Liver (tissue), 8 donors: ENCODE measurements at regions not wholly inside any gene's neighbourhood (a gene's known extent, or its start where the extent isn't known, plus 50 kb on each side); places are given as distances from the start of the nearest gene placed in this dataset.

Experiments
- DNase-seq: peaks from one replicate; pipeline ENCODE4 v3.0.0-alpha.2; 2017; ENCODE audit warnings: low spot score
- H3K27ac ChIP-seq, 2 donors: one replicate each; pipeline ENCODE4 v1.7.0; 2013; ENCODE audit warnings: inconsistent platforms in 2 of 2, low read length in 2 of 2, control low read depth in 1 of 2, low read depth in 1 of 2, mild to moderate bottlenecking in 1 of 2
- H3K27me3 ChIP-seq, 4 donors: one replicate each; pipeline versions ENCODE4 v1.6.1 to v1.7.0; 2013; ENCODE audit warnings: low read length in 3 of 4, inconsistent platforms in 1 of 4, mild to moderate bottlenecking in 1 of 4, moderate library complexity in 1 of 4; ENCODE audit not compliant: control insufficient read depth in 4 of 4, insufficient read depth in 4 of 4
- H3K36me3 ChIP-seq, 4 donors: one replicate each; pipeline versions ENCODE4 v1.6.1 to v1.7.0; 2013; ENCODE audit warnings: low read length in 3 of 4, mild to moderate bottlenecking in 3 of 4, low read depth in 1 of 4, moderate library complexity in 1 of 4; ENCODE audit not compliant: control insufficient read depth in 4 of 4, insufficient read depth in 3 of 4
- H3K4me1 ChIP-seq, 4 donors: one replicate each; pipeline versions ENCODE4 v1.6.1 to v1.7.0; 2013; ENCODE audit warnings: low read length in 3 of 4, mild to moderate bottlenecking in 3 of 4, moderate library complexity in 1 of 4; ENCODE audit not compliant: control insufficient read depth in 4 of 4, insufficient read depth in 4 of 4
- H3K4me3 ChIP-seq, 3 donors: one replicate each; pipeline versions ENCODE4 v1.6.1 to v1.7.0; 2013; ENCODE audit warnings: low read length in 3 of 3, control low read depth in 1 of 3, low read depth in 1 of 3, mild to moderate bottlenecking in 1 of 3
- H3K9ac ChIP-seq, 2 donors: one replicate each; pipeline ENCODE4 v1.7.0; 2013; ENCODE audit warnings: low read length in 2 of 2, mild to moderate bottlenecking in 2 of 2, moderate library complexity in 2 of 2, control low read depth in 1 of 2, low read depth in 1 of 2
- H3K9me3 ChIP-seq, 4 donors: one replicate each; pipeline versions ENCODE4 v1.6.1 to v1.7.0; 2013; ENCODE audit warnings: low read length in 3 of 4; ENCODE audit not compliant: control insufficient read depth in 4 of 4
- ATF3 ChIP-seq: IDR thresholded peaks from 2 replicates; pipeline ENCODE4 v1.6.1; 2016; ENCODE audit warnings: antibody characterized with exemption
- CTCF ChIP-seq: fragments of 150-350 bp; IDR thresholded peaks from 2 replicates; pipeline ENCODE4 v1.5.1; 2017; ENCODE audit warnings: improper control_type of control experiment, low read depth, low read length; ENCODE audit not compliant: missing input control
- EGR1 ChIP-seq, 2 donors: IDR thresholded peaks; 2 replicates each; pipeline ENCODE4 v1.6.1; 2016 to 2018; ENCODE audit warnings: antibody characterized with exemption in 2 of 2, low read depth in 2 of 2
- FOXA1 ChIP-seq: IDR thresholded peaks from 2 replicates; pipeline ENCODE4 v1.6.1; 2016; ENCODE audit warnings: antibody characterized with exemption
- FOXA2 ChIP-seq: IDR thresholded peaks from 2 replicates; pipeline ENCODE4 v1.6.1; 2016; ENCODE audit warnings: antibody characterized with exemption
- GABPA ChIP-seq, 2 donors: IDR thresholded peaks in 1 of 2; conservative IDR thresholded peaks in 1 of 2; 2 replicates each; pipeline ENCODE4 v1.6.1; 2016; ENCODE audit warnings: antibody characterized with exemption in 2 of 2, mild to moderate bottlenecking in 1 of 2, moderate library complexity in 1 of 2
- HNF4A ChIP-seq, 2 donors: conservative IDR thresholded peaks; 2 replicates each; pipeline ENCODE4 v1.6.1; 2016; ENCODE audit warnings: antibody characterized with exemption in 2 of 2, mild to moderate bottlenecking in 2 of 2
- HNF4G ChIP-seq: IDR thresholded peaks from 2 replicates; pipeline ENCODE4 v1.6.1; 2016; ENCODE audit warnings: antibody characterized with exemption
- JUND ChIP-seq, 2 donors: IDR thresholded peaks; 2 replicates each; pipeline ENCODE4 v1.6.1; 2016; ENCODE audit warnings: antibody characterized with exemption in 2 of 2
- NR2F2 ChIP-seq: IDR thresholded peaks from 2 replicates; pipeline ENCODE4 v1.6.1; 2016; ENCODE audit warnings: antibody characterized with exemption
- RAD21 ChIP-seq, 2 donors: IDR thresholded peaks; 2 replicates each; pipeline ENCODE4 v1.6.1; 2016; ENCODE audit warnings: antibody characterized with exemption in 2 of 2, mild to moderate bottlenecking in 2 of 2
- RXRA ChIP-seq, 2 donors: IDR thresholded peaks; 2 replicates each; pipeline ENCODE4 v1.6.1; 2017 to 2018; ENCODE audit warnings: antibody characterized with exemption in 2 of 2, mild to moderate bottlenecking in 1 of 2
- SP1 ChIP-seq: IDR thresholded peaks from 2 replicates; pipeline ENCODE4 v1.6.1; 2018; ENCODE audit warnings: antibody characterized with exemption, mild to moderate bottlenecking
- TAF1 ChIP-seq: conservative IDR thresholded peaks from 2 replicates; pipeline ENCODE4 v1.6.1; 2016; ENCODE audit warnings: antibody characterized with exemption, mild to moderate bottlenecking
- YY1 ChIP-seq: IDR thresholded peaks from 2 replicates; pipeline ENCODE4 v1.6.1; 2016; ENCODE audit warnings: antibody characterized with exemption, mild to moderate bottlenecking
- ZBTB33 ChIP-seq: IDR thresholded peaks from 2 replicates; pipeline ENCODE4 v1.6.1; 2016; ENCODE audit warnings: antibody characterized with exemption
- WGBS: extraction: QIAGEN DNeasy Blood & Tissue Kit; methylation state at CpG from one replicate; pipeline ENCODE4 v1.1.7; 2013; 5-methylcytosine and 5-hydroxymethylcytosine counted together
- TF ChIP-seq, protein P1 (sequence below): IDR thresholded peaks from 2 replicates; pipeline ENCODE4 v1.6.1; 2016; ENCODE audit warnings: antibody characterized with exemption, mild to moderate bottlenecking
- TF ChIP-seq, protein P2 (sequence below): IDR thresholded peaks from 2 replicates; pipeline ENCODE4 v1.6.1; 2016; ENCODE audit warnings: antibody characterized with exemption
- donor health status: healthy.
- donor health status: healthy.
- donor health status: healthy.
- donor health status: healthy.
- donor health status: healthy.

- TF ChIP-seq EGR1 (IDR thresholded peaks at IDR 0.05; ENCODE audit: low read depth in 2 of 2) (no peak), RXRA (IDR thresholded peaks at IDR 0.05) (no peak), ZBTB33 (no peak), RAD21 (IDR thresholded peaks at IDR 0.05) (no peak), NR2F2 (no peak), SP1 (no peak), FOXA2 (no peak), TAF1 (no peak), GABPA (IDR thresholded peaks at IDR 0.05 in 1 of 2, conservative IDR thresholded peaks at IDR 0.05 in 1 of 2) (no peak), JUND (IDR thresholded peaks at IDR 0.05) (no peak), ATF3 (no peak), HNF4G (no peak), HNF4A (conservative IDR thresholded peaks at IDR 0.05) (no peak), CTCF (no peak), YY1 (no peak), FOXA1 (no peak)
- TF ChIP-seq, protein P1, sequence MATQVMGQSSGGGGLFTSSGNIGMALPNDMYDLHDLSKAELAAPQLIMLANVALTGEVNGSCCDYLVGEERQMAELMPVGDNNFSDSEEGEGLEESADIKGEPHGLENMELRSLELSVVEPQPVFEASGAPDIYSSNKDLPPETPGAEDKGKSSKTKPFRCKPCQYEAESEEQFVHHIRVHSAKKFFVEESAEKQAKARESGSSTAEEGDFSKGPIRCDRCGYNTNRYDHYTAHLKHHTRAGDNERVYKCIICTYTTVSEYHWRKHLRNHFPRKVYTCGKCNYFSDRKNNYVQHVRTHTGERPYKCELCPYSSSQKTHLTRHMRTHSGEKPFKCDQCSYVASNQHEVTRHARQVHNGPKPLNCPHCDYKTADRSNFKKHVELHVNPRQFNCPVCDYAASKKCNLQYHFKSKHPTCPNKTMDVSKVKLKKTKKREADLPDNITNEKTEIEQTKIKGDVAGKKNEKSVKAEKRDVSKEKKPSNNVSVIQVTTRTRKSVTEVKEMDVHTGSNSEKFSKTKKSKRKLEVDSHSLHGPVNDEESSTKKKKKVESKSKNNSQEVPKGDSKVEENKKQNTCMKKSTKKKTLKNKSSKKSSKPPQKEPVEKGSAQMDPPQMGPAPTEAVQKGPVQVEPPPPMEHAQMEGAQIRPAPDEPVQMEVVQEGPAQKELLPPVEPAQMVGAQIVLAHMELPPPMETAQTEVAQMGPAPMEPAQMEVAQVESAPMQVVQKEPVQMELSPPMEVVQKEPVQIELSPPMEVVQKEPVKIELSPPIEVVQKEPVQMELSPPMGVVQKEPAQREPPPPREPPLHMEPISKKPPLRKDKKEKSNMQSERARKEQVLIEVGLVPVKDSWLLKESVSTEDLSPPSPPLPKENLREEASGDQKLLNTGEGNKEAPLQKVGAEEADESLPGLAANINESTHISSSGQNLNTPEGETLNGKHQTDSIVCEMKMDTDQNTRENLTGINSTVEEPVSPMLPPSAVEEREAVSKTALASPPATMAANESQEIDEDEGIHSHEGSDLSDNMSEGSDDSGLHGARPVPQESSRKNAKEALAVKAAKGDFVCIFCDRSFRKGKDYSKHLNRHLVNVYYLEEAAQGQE: no peak
- TF ChIP-seq, protein P2, sequence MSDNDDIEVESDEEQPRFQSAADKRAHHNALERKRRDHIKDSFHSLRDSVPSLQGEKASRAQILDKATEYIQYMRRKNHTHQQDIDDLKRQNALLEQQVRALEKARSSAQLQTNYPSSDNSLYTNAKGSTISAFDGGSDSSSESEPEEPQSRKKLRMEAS: no peak
- WGBS: 87% methylated on average over 1 of the region's 1 CpG
- no peaks in the 10 kb centered on the region for H3K36me3 ChIP-seq
- H3K27ac ChIP-seq: no peak overlapping the region
- no peak for DNase-seq
- H3K9me3 ChIP-seq: no peaks in the 10 kb centered on the region
- no peak overlapping the region for H3K9ac ChIP-seq
- H3K27me3 ChIP-seq: no peaks in the 10 kb centered on the region
- no peaks in the 10 kb centered on the region for H3K4me1 ChIP-seq
- no peak overlapping the region for H3K4me3 ChIP-seq
These were observed 83.6 kb downstream of the LSM3 start for GRCh38 chr3:14262212-14262611.

- WGBS: 64% methylated on average over 3 of the region's 3 CpGs
- H3K9me3 ChIP-seq: no peaks in the 10 kb centered on the region
- no peak for TF ChIP-seq ATF3
- TF ChIP-seq NR2F2: no peak
- TF ChIP-seq FOXA2: no peak
- no peak for TF ChIP-seq RXRA (IDR thresholded peaks at IDR 0.05)
- TF ChIP-seq RAD21 (IDR thresholded peaks at IDR 0.05): no peak
- no peak for TF ChIP-seq YY1
- TF ChIP-seq HNF4A (conservative IDR thresholded peaks at IDR 0.05): no peak
- TF ChIP-seq ZBTB33: no peak
- TF ChIP-seq, protein P1: no peak
- TF ChIP-seq FOXA1: no peak
- TF ChIP-seq SP1: no peak
- no peak for TF ChIP-seq TAF1
These were observed 84.2 kb downstream of the LSM3 start for GRCh38 chr3:14262867-14263266.

More at GRCh38 chr3:14262867-14263266, 84.2 kb downstream of the LSM3 start:
- DNase-seq: no peak
- no peak overlapping the region for H3K9ac ChIP-seq
- H3K4me1 ChIP-seq: no peaks in the 10 kb centered on the region
- H3K27me3 ChIP-seq: no peaks in the 10 kb centered on the region
- H3K36me3 ChIP-seq: no peaks in the 10 kb centered on the region
- no peak overlapping the region for H3K27ac ChIP-seq
- H3K4me3 ChIP-seq: no peak overlapping the region
